ENCODE measurements at regions not wholly inside any gene's neighbourhood (a gene's known extent, or its start where the extent isn't known, plus 50 kb on each side); places are given as distances from the start of the nearest gene placed in this dataset.

DNA sequence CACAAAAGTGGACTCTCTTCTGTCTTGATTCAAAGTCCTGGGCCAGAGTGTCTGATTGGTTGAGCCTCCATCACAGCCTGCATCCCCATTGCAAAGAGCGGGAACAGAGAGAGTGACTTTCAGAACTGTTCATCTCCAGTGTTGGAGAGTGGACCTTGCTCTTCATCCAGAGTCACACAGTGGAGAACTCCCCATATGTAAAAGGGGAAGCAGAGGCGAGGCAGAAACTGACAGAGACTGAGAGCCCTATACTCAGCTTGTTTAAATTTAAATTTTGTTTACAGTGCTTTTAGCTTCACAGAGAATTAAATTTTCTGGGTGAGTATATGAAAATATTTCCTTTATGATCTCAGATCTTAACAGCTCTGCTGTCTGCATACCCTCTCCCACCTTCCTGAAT is 70.0 kb upstream of the SSBP2 start:
- ChIA-PET CTCF (no interaction called here), POLR2A (ENCODE audit: unreplicated experiment) (no interaction called here)
- Histone ChIP-seq H3K14ac (replicated peaks; ENCODE audit: low read depth, low read length) (no peak overlapping the region), H3K9ac (ENCODE audit: low read depth, low read length) (no peak overlapping the region), H3K4me2 (ENCODE audit: low read depth, low read length) (no peak overlapping the region), H3K36me3 (ENCODE audit: control insufficient read depth, insufficient read depth, low read length) (no peaks in the 10 kb centered on the region), H2AFZ (replicated peaks; ENCODE audit: low read length, poor library complexity) (no peak overlapping the region), H3K4me1 (ENCODE audit: control insufficient read depth, insufficient read depth, low read length) (peaks cover 5% of the 10 kb centered on the region), H2BK15ac (ENCODE audit: low read depth, low read length) (no peak overlapping the region), H2BK5ac (ENCODE audit: low read depth, low read length, poor library complexity, severe bottlenecking) (no peak overlapping the region), H3K27me3 (ENCODE audit: control insufficient read depth, insufficient read depth, low read length) (no peaks in the 10 kb centered on the region; the same call in 1 of the 2 replicates), H3K9me1 (ENCODE audit: insufficient read depth, low read length) (peaks cover 4% of the 10 kb centered on the region; the same call in 1 of the 2 replicates), H2BK20ac (ENCODE audit: low read depth, low read length) (no peak overlapping the region), H3K23ac (ENCODE audit: low read depth, low read length) (no peak overlapping the region), H3K56ac (ENCODE audit: extremely low read depth, insufficient read depth, low read length) (no peak overlapping the region), H4K8ac (ENCODE audit: low read depth in 2 of 2, low read length in 2 of 2) (no peak overlapping the region), H3K4me3 (ENCODE audit: insufficient read depth, low read depth, low read length) (no peak overlapping the region), H4K91ac (ENCODE audit: insufficient read depth, low read depth, low read length) (no peak overlapping the region), H3K18ac (ENCODE audit: low read depth, low read length) (no peak overlapping the region), H2AK5ac (ENCODE audit: low read depth, low read length) (no peak overlapping the region), H4K20me1 (ENCODE audit: insufficient read depth, low read length) (no peaks in the 10 kb centered on the region), H3K9me3 (ENCODE audit: control insufficient read depth, insufficient read depth, low read length) (no peaks in the 10 kb centered on the region), H3K27ac (ENCODE audit: insufficient read depth, low read length) (no peak overlapping the region), H3K79me1 (ENCODE audit: low read depth in 1 of 2, low read length in 2 of 2) (no peaks in the 10 kb centered on the region), H2AK9ac (replicated peaks; ENCODE audit: low read depth, low read length, poor library complexity) (no peak overlapping the region), H4K5ac (ENCODE audit: low read depth, low read length) (no peak overlapping the region), H2BK120ac (ENCODE audit: low read depth, low read length) (no peak overlapping the region), H3K4ac (ENCODE audit: low read depth, low read length) (no peak overlapping the region)
- in situ Hi-C loops (cut with MboI; ENCODE audit: low sequenced_read_pairs) = no loop called here
- intact Hi-C loops (cut with micrococcal nuclease) = no loop called here
- no CpG with 5 or more reads among the region's 2 CpGs for WGBS, 2 experiments (ENCODE audit: extremely low coverage in 2 of 2, insufficient read length in 1 of 2)
- dilution Hi-C loops (cut with HindIII; ENCODE audit: low sequenced_read_pairs, unreplicated experiment) = no loop called here
- no TSS peak for BruUV-seq (replicated peaks)
- TF ChIP-seq MAZ (IDR thresholded peaks at IDR 0.05; ENCODE audit: borderline replicate concordance, low read depth, low read length) (no peak), NFE2L2 (IDR thresholded peaks at IDR 0.05; ENCODE audit: low read depth, low read length) (no peak), CHD1 (IDR thresholded peaks at IDR 0.05; ENCODE audit: low read depth, low read length) (no peak), RFX5 (IDR thresholded peaks at IDR 0.05; ENCODE audit: low read depth, low read length) (no peak)
- TF ChIP-seq, protein P1, sequence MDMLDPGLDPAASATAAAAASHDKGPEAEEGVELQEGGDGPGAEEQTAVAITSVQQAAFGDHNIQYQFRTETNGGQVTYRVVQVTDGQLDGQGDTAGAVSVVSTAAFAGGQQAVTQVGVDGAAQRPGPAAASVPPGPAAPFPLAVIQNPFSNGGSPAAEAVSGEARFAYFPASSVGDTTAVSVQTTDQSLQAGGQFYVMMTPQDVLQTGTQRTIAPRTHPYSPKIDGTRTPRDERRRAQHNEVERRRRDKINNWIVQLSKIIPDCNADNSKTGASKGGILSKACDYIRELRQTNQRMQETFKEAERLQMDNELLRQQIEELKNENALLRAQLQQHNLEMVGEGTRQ (IDR thresholded peaks at IDR 0.05; ENCODE audit: low read depth, low read length) = no peak
- TF ChIP-seq, protein P2, sequence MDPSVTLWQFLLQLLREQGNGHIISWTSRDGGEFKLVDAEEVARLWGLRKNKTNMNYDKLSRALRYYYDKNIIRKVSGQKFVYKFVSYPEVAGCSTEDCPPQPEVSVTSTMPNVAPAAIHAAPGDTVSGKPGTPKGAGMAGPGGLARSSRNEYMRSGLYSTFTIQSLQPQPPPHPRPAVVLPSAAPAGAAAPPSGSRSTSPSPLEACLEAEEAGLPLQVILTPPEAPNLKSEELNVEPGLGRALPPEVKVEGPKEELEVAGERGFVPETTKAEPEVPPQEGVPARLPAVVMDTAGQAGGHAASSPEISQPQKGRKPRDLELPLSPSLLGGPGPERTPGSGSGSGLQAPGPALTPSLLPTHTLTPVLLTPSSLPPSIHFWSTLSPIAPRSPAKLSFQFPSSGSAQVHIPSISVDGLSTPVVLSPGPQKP (IDR thresholded peaks at IDR 0.05; ENCODE audit: borderline replicate concordance, low read depth, low read length) = no peak
- ATAC-seq (ENCODE audit: low read depth) (no peak), DNase-seq (no peak)
